Neural cell (in vitro differentiated cells): ENCODE measurements at regions not wholly inside any gene's neighbourhood (a gene's known extent, or its start where the extent isn't known, plus 50 kb on each side); places are given as distances from the start of the nearest gene placed in this dataset.

Source experiments
- H2AFZ ChIP-seq: fragments of 200-600, 300-800 bp; sonication (generic), shearing (Covaris generic); 2 replicates; pipeline ENCODE4 v1.6.0; 2014; ENCODE audit warnings: low read depth, mild to moderate bottlenecking, antibody characterized with exemption, low read length, moderate library complexity
- H3F3A ChIP-seq: fragments of 200-600 bp; shearing (Covaris generic); 2 replicates; pipeline ENCODE4 v1.6.1; 2016; ENCODE audit warnings: mild to moderate bottlenecking, moderate library complexity, mixed read lengths, antibody characterized with exemption, low read length; ENCODE audit not compliant: insufficient read depth, poor library complexity, severe bottlenecking
- H3K27ac ChIP-seq: fragments of 200-600, 300-800 bp; sonication (generic), shearing (Covaris generic); 2 replicates; pipeline ENCODE4 v1.5.1; 2014; ENCODE audit warnings: mild to moderate bottlenecking, low read length, moderate library complexity
- H3K27me3 ChIP-seq: fragments of 300-800, 200-600 bp; sonication (generic), shearing (Covaris generic); 2 replicates; pipeline ENCODE4 v1.6.0; 2014; ENCODE audit warnings: mild to moderate bottlenecking, low read depth, low read length, moderate library complexity; ENCODE audit not compliant: insufficient read depth
- H3K36me3 ChIP-seq: fragments of 300-800, 200-600 bp; sonication (generic), shearing (Covaris generic); 2 replicates; pipeline ENCODE4 v1.5.1; 2014; ENCODE audit warnings: mild to moderate bottlenecking, antibody characterized with exemption, low read length, moderate library complexity; ENCODE audit not compliant: insufficient read depth
- H3K4me2 ChIP-seq: fragments of 300-800, 200-600 bp; sonication (generic), shearing (Covaris generic); 2 replicates; pipeline ENCODE4 v1.6.0; 2014; ENCODE audit warnings: mild to moderate bottlenecking, low read length
- H3K4me3 ChIP-seq: fragments of 300-800, 200-600 bp; sonication (generic), shearing (Covaris generic); 2 replicates; pipeline ENCODE4 v1.5.1; 2014; ENCODE audit warnings: mild to moderate bottlenecking, low read length, moderate library complexity
- H3K79me2 ChIP-seq: fragments of 200-600 bp; shearing (Covaris generic); replicated peaks from 2 replicates; pipeline ENCODE4 v1.6.0; 2014; ENCODE audit warnings: mild to moderate bottlenecking, low read length, moderate library complexity; ENCODE audit not compliant: insufficient read depth
- H3K9ac ChIP-seq: fragments of 300-800, 200-600 bp; sonication (generic), shearing (Covaris generic); 2 replicates; pipeline ENCODE4 v1.6.1; 2016; ENCODE audit warnings: mild to moderate bottlenecking, low read length, mixed read lengths
- H3K9me2 ChIP-seq: fragments of 200-600 bp; shearing (Covaris generic); 2 replicates; pipeline ENCODE4 v1.6.1; 2016; ENCODE audit warnings: mild to moderate bottlenecking, low read length, mixed read lengths; ENCODE audit not compliant: insufficient read depth
- H3K9me3 ChIP-seq: fragments of 200-600, 300-800 bp; sonication (generic), shearing (Covaris generic); 2 replicates; pipeline ENCODE4 v1.6.1; 2016; ENCODE audit warnings: mild to moderate bottlenecking, mixed run types, low read length, moderate library complexity, mixed read lengths
- H4K20me1 ChIP-seq: fragments of 200-600 bp; shearing (Covaris generic); 2 replicates; pipeline ENCODE4 v1.6.1; 2016; ENCODE audit warnings: mild to moderate bottlenecking, mixed run types; ENCODE audit not compliant: insufficient read depth
- EP300 ChIP-seq: fragments of 450-650 bp; conservative IDR thresholded peaks from 2 replicates; pipeline ENCODE4 v1.6.1; 2014; ENCODE audit warnings: antibody characterized with exemption, mild to moderate bottlenecking, moderate library complexity; ENCODE audit not compliant: poor library complexity, severe bottlenecking
- EZH2 ChIP-seq: fragments of 200-600, 300-800 bp; shearing (Covaris generic), sonication (generic); IDR thresholded peaks from 2 replicates; pipeline ENCODE4 v1.6.1; 2014; ENCODE audit warnings: antibody characterized with exemption, low read length, borderline replicate concordance, mild to moderate bottlenecking; ENCODE audit not compliant: insufficient read depth, poor library complexity, severe bottlenecking
- MXI1 ChIP-seq: fragments of 450-650 bp; conservative IDR thresholded peaks from 2 replicates; pipeline ENCODE4 v1.6.1; 2014; ENCODE audit warnings: antibody characterized with exemption, mild to moderate bottlenecking; ENCODE audit not compliant: poor library complexity, severe bottlenecking
- POLR2AphosphoS5 ChIP-seq: IDR thresholded peaks from 2 replicates; pipeline ENCODE4 v1.6.1; 2012
- RAD21 ChIP-seq: fragments of 450-650 bp; conservative IDR thresholded peaks from 2 replicates; pipeline ENCODE4 v1.6.1; 2014; ENCODE audit warnings: antibody characterized with exemption, mild to moderate bottlenecking, moderate library complexity
- SMC3 ChIP-seq: fragments of 450-650 bp; conservative IDR thresholded peaks from 2 replicates; pipeline ENCODE4 v1.6.1; 2014; ENCODE audit warnings: antibody characterized with exemption, mild to moderate bottlenecking, moderate library complexity; ENCODE audit not compliant: poor library complexity
- TAF1 ChIP-seq: IDR thresholded peaks from 2 replicates; pipeline ENCODE4 v1.6.1; 2012; ENCODE audit warnings: low read depth
- TF ChIP-seq, protein P1 (sequence below): fragments of 450-650 bp; IDR thresholded peaks from 2 replicates; pipeline ENCODE4 v1.5.1; 2014; ENCODE audit warnings: antibody characterized with exemption, mild to moderate bottlenecking, moderate library complexity; ENCODE audit not compliant: poor library complexity, severe bottlenecking
- TF ChIP-seq, protein P2 (sequence below): IDR thresholded peaks from 2 replicates; pipeline ENCODE4 v1.6.1; 2012; ENCODE audit warnings: borderline replicate concordance

DNA sequence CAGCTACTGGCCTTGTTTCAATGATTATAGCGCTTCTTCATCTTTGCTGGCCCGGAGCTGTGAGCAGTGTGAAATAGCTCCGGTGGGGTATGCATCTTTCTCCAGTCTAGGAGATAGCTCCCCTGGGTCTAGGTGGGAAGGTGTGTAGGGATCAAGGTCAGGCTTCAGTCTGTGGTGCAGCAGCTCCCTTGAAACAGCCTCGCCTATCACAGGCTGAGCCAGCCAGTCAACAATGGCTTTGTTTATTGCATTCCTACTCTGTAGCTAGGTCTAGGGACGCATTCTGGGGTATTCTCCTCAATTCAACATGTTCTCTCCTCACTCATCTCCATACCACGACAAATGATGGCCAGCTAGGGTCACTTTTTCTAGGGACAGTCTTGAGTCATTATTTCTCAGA, 646.8 kb upstream of the IGFBP3 start:
- H3K27me3 ChIP-seq: no peaks in the 10 kb centered on the region
- no peak overlapping the region for H3K4me2 ChIP-seq
- no peak overlapping the region for H3K27ac ChIP-seq
- H3K9me2 ChIP-seq: no peaks in the 10 kb centered on the region
- H3K4me3 ChIP-seq: no peak overlapping the region
- H3K36me3 ChIP-seq: no peaks in the 10 kb centered on the region
- H3K79me2 ChIP-seq: no peaks in the 10 kb centered on the region
- no peak overlapping the region for H2AFZ ChIP-seq
- TF ChIP-seq, protein P1, sequence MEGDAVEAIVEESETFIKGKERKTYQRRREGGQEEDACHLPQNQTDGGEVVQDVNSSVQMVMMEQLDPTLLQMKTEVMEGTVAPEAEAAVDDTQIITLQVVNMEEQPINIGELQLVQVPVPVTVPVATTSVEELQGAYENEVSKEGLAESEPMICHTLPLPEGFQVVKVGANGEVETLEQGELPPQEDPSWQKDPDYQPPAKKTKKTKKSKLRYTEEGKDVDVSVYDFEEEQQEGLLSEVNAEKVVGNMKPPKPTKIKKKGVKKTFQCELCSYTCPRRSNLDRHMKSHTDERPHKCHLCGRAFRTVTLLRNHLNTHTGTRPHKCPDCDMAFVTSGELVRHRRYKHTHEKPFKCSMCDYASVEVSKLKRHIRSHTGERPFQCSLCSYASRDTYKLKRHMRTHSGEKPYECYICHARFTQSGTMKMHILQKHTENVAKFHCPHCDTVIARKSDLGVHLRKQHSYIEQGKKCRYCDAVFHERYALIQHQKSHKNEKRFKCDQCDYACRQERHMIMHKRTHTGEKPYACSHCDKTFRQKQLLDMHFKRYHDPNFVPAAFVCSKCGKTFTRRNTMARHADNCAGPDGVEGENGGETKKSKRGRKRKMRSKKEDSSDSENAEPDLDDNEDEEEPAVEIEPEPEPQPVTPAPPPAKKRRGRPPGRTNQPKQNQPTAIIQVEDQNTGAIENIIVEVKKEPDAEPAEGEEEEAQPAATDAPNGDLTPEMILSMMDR: no peak
- TF ChIP-seq, protein P2, sequence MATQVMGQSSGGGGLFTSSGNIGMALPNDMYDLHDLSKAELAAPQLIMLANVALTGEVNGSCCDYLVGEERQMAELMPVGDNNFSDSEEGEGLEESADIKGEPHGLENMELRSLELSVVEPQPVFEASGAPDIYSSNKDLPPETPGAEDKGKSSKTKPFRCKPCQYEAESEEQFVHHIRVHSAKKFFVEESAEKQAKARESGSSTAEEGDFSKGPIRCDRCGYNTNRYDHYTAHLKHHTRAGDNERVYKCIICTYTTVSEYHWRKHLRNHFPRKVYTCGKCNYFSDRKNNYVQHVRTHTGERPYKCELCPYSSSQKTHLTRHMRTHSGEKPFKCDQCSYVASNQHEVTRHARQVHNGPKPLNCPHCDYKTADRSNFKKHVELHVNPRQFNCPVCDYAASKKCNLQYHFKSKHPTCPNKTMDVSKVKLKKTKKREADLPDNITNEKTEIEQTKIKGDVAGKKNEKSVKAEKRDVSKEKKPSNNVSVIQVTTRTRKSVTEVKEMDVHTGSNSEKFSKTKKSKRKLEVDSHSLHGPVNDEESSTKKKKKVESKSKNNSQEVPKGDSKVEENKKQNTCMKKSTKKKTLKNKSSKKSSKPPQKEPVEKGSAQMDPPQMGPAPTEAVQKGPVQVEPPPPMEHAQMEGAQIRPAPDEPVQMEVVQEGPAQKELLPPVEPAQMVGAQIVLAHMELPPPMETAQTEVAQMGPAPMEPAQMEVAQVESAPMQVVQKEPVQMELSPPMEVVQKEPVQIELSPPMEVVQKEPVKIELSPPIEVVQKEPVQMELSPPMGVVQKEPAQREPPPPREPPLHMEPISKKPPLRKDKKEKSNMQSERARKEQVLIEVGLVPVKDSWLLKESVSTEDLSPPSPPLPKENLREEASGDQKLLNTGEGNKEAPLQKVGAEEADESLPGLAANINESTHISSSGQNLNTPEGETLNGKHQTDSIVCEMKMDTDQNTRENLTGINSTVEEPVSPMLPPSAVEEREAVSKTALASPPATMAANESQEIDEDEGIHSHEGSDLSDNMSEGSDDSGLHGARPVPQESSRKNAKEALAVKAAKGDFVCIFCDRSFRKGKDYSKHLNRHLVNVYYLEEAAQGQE: no peak
- no peak for TF ChIP-seq EZH2
- TF ChIP-seq TAF1: no peak
- no peak for TF ChIP-seq MXI1
- no peak for TF ChIP-seq RAD21
- no peaks in the 10 kb centered on the region for H4K20me1 ChIP-seq
- no peaks in the 10 kb centered on the region for H3K9me3 ChIP-seq
- H3K9ac ChIP-seq: no peak overlapping the region
- H3F3A ChIP-seq: no peaks in the 10 kb centered on the region

DNA sequence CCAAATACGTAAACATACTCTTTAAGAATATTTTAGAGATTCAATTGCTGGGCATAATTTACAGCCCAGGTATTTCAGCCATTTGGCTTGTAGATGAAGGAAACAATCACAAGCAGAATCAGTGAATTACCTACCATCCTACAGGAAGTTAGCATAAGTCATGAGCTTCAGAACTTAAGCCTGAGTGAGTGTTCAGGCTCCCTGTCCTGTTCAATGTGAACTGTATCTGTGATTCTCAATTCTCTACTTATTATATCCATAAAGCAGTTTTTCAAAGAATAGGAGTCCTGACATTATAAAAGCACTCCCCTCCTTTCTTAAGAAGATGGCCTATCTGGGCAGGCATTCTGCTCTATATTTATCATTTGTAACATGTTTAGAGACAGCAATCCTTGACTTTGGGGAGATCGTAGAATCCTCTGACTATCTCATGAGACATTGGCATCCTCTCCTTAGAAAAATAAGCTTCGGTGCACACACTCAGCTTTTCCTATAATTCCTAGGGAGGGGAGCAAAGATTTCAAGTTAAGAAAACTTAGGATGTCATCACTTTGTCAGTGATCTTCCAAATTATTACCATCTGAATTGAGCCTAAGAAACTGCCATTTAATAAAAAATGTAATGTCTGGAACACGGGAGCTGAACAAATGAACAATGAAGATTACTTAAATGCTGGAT, 645.2 kb upstream of the IGFBP3 start:
- H3K27me3 ChIP-seq: no peaks in the 10 kb centered on the region
- H3K79me2 ChIP-seq: no peaks in the 10 kb centered on the region
- no peak overlapping the region for H3K4me3 ChIP-seq
- no peak overlapping the region for H2AFZ ChIP-seq
- no peak overlapping the region for H3K9ac ChIP-seq
- H3F3A ChIP-seq: no peaks in the 10 kb centered on the region
- TF ChIP-seq, protein P1: no peak
- TF ChIP-seq TAF1 (no peak), EP300 (no peak), RAD21 (no peak), SMC3 (no peak), MXI1 (no peak), EZH2 (no peak), POLR2AphosphoS5 (no peak)
- TF ChIP-seq, protein P2: no peak
- no peak overlapping the region for H3K4me2 ChIP-seq
- no peaks in the 10 kb centered on the region for H3K9me2 ChIP-seq
- H3K9me3 ChIP-seq: no peaks in the 10 kb centered on the region
- H3K36me3 ChIP-seq: no peaks in the 10 kb centered on the region
- no peak overlapping the region for H3K27ac ChIP-seq
- H4K20me1 ChIP-seq: no peaks in the 10 kb centered on the region
